GM21528 (cell line): ENCODE measurements at regions not wholly inside any gene's neighbourhood (a gene's known extent, or its start where the extent isn't known, plus 50 kb on each side); places are given as distances from the start of the nearest gene placed in this dataset.

Experiments used
- ATAC-seq: cut with Tn5 transposase; IDR thresholded peaks from one replicate; pipeline ENCODE4 v1.9.1; 2021; ENCODE audit warnings: mild to moderate bottlenecking, moderate library complexity; ENCODE audit not compliant: unreplicated experiment, low FRiP score

GRCh38 chr13:90746230-90746629, 601.3 kb upstream of the MIR17HG start:
- ATAC-seq: no peak

GRCh38 chr13:90750021-90750420, 597.5 kb upstream of the MIR17HG start:
- no peak for ATAC-seq

GRCh38 chr13:90751026-90751425, 596.5 kb upstream of the MIR17HG start:
- ATAC-seq: no peak

GRCh38 chr13:90752070-90752469, 595.4 kb upstream of the MIR17HG start:
- no peak for ATAC-seq

GRCh38 chr13:90757127-90757680, 590.3 kb upstream of the MIR17HG start:
- no peak for ATAC-seq

- no peak for ATAC-seq
These were observed 586.8 kb upstream of the MIR17HG start for GRCh38 chr13:90760639-90761038.

GRCh38 chr13:90763476-90764150, 583.9 kb upstream of the MIR17HG start:
- no peak for ATAC-seq

- ATAC-seq: no peak
These were observed 581.0 kb upstream of the MIR17HG start for GRCh38 chr13:90766386-90766902.

GRCh38 chr13:90768116-90768515, 579.4 kb upstream of the MIR17HG start:
- ATAC-seq: no peak

GRCh38 chr13:90769387-90769786, 578.1 kb upstream of the MIR17HG start:
- no peak for ATAC-seq

GRCh38 chr13:90770334-90770733, 577.2 kb upstream of the MIR17HG start:
- ATAC-seq: no peak

- ATAC-seq: no peak
These were observed 573.8 kb upstream of the MIR17HG start for GRCh38 chr13:90773681-90774080.

- ATAC-seq: no peak
These were observed 571.3 kb upstream of the MIR17HG start for GRCh38 chr13:90776051-90776748.

GRCh38 chr13:90783273-90783672, 564.2 kb upstream of the MIR17HG start:
- ATAC-seq: no peak

- no peak for ATAC-seq
These were observed 560.5 kb upstream of the MIR17HG start for GRCh38 chr13:90787007-90787406.

- ATAC-seq: no peak
These were observed 555.2 kb upstream of the MIR17HG start for GRCh38 chr13:90792335-90792734.

GRCh38 chr13:90793261-90793820, 554.1 kb upstream of the MIR17HG start:
- no peak for ATAC-seq

- no peak for ATAC-seq
These were observed 551.0 kb upstream of the MIR17HG start for GRCh38 chr13:90796474-90796873.

GRCh38 chr13:90797335-90797734, 550.2 kb upstream of the MIR17HG start:
- no peak for ATAC-seq

GRCh38 chr13:90798381-90798780, 549.1 kb upstream of the MIR17HG start:
- no peak for ATAC-seq

GRCh38 chr13:90800082-90800746, 547.3 kb upstream of the MIR17HG start:
- no peak for ATAC-seq
